ENCODE measurements at regions not wholly inside any gene's neighbourhood (a gene's known extent, or its start where the extent isn't known, plus 50 kb on each side); places are given as distances from the start of the nearest gene placed in this dataset.
A peak's percentile ranks its signal among the peaks of the same experiment; 100 is the strongest.

- DNase-seq = no peak
These were observed 68.0 kb upstream of the FAM20C start for GRCh38 chr7:124130-124949.

GRCh38 chr7:125061-125475 lies 67.3 kb upstream of the FAM20C start:
- no peak for DNase-seq

GRCh38 chr7:125661-126060 lies 66.7 kb upstream of the FAM20C start:
- no peak for DNase-seq

GRCh38 chr7:126368-126767 lies 66.0 kb upstream of the FAM20C start:
- DNase-seq = no peak

GRCh38 chr7:127064-127598 lies 65.2 kb upstream of the FAM20C start:
- no peak for DNase-seq

GRCh38 chr7:128171-129080 lies 63.9 kb upstream of the FAM20C start:
- DNase-seq = no peak

- peak; percentile 45 for DNase-seq
These were observed 62.8 kb upstream of the FAM20C start for GRCh38 chr7:129366-130221.

GRCh38 chr7:130222-130572 lies 62.2 kb upstream of the FAM20C start:
- DNase-seq = no peak

GRCh38 chr7:130875-131780 lies 61.2 kb upstream of the FAM20C start:
- DNase-seq = no peak

GRCh38 chr7:131781-132482 lies 60.4 kb upstream of the FAM20C start:
- DNase-seq = no peak

GRCh38 chr7:132899-133298 lies 59.5 kb upstream of the FAM20C start:
- no peak for DNase-seq

GRCh38 chr7:133470-133869 lies 58.9 kb upstream of the FAM20C start:
- DNase-seq = no peak

GRCh38 chr7:134029-134428 lies 58.3 kb upstream of the FAM20C start:
- no peak for DNase-seq

GRCh38 chr7:134561-135256 lies 57.7 kb upstream of the FAM20C start:
- DNase-seq = no peak

- no peak for DNase-seq
These were observed 57.1 kb upstream of the FAM20C start for GRCh38 chr7:135257-135653.

- no peak for DNase-seq
These were observed 56.4 kb upstream of the FAM20C start for GRCh38 chr7:135731-136645.

GRCh38 chr7:137094-137891 lies 55.1 kb upstream of the FAM20C start:
- no peak for DNase-seq

- no peak for DNase-seq
These were observed 53.2 kb upstream of the FAM20C start for GRCh38 chr7:139131-139530.
